ENCODE measurements at regions not wholly inside any gene's neighbourhood (a gene's known extent, or its start where the extent isn't known, plus 50 kb on each side); places are given as distances from the start of the nearest gene placed in this dataset.

DNA sequence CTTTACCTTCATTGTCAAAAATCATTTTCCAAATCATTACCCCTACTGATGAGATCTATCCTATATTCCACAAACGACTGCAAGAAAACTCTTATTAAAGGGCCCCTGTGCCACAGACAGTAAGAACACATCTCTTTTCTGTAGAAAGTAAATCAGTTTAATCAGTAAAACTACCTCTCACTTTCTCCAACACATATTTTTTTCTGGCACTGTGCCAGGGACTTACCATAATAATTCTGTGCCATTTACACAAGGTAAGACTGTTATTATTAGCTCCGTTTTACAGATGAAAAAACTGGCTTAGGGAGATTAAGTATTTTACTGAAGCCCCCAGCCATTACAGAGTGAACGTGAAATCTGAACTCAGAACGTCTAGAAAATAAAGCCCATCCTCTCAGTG, 587.0 kb upstream of the COX7C start:
- no peak for DNase-seq

DNA sequence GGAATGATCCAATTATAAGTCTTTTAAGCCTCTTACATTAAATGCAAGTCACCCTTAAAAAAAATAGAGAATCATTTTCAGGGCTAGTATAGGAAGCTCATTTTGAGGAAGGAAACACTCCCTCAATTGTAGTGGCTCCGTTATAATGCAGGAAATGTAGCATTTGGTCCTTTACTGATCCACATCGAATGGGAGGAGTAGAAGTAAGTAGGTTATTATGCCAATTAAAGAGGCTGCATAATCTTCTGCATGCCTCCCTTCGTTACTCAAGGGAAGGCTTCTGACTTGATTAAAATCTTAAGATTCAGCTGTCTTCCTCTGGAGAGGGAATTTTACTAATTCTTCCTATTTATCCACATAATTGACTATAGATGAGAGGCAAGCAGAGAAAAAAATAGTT, 579.2 kb upstream of the COX7C start:
- DNase-seq, result no peak

DNA sequence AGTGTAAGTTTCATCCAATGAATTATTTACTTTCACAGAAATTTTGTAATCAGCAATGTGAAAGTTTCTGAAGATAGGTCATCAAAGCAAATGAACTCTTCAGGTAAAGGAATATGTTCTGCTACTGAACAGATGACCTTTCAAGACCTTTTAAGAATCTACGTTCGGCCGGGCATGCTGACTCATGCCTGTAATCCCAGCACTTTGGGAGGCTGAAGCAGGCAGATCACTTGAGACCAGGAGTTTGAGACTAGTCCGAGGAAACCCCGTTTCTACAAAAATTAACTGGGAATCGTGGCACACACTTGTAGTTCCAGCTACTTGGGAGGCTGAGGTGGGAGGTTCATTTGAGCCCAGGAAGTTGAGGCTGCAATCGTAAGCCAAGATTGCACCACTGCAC, 578.4 kb upstream of the COX7C start:
- no peak for DNase-seq

- no peak for DNase-seq
These were observed 547.0 kb upstream of the COX7C start for GRCh38 chr5:86070719-86071118.

GRCh38 chr5:86074297-86074696, 543.4 kb upstream of the COX7C start:
- no peak for DNase-seq

DNA sequence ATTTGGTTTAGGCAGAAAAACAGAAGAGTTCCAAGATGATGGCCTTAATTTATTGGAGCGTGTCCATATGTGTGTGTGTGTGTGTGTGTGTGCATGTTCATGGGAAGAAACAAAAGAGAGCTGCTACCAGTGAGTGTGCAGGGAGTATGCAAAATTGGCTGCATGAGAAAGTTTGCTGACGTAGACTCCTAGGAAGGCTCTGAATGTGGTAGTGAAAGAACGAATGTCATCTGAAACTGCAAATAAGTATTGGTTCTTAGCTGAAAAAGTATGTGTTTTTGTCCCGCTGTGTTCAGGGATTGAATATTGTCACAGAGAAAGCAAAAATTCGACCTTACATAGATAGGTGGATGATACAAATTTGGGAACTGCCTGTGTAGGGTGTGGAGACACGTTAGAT, 542.6 kb upstream of the COX7C start:
- no peak for DNase-seq

DNA sequence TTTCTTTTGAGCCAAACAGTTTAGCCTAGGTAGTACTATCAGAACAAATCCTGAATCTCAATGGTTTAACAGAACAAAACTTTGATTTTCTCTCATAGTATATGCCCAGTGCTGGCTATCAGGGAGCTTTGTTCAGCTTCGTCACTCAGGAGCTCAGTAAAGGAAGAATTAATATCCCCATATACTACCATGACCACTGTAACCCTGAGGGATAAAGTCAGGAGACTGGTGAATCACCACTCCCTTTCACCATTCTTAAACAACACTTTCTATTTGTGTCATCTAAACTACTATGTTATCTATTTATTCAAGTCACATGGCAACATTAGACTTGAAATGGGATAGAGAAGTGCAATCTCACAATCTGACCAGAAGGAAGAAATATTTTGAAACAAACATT, 522.6 kb upstream of the COX7C start:
- DNase-seq, result no peak

GRCh38 chr5:86101966-86102365, 515.8 kb upstream of the COX7C start:
- no peak for DNase-seq

DNA sequence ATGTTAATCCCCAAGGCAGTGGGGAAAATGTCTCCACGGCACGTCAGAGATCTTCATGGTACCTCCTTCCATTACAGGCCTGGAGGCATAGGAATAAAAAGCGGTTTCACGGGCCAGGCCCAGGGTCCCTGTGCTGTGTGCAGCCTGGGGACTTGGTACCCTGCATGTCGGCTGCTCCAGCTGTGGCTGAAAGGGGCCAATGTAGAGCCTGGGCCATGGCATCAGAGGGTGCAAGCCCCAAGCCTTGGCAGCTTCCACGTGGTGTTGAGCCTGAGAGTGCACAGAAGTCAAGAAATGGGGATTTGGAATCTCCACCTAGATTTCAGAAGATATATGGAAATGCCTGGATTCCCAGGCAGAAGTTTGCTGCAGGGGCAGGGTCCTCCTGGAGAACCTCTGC, 508.9 kb upstream of the COX7C start:
- no peak for DNase-seq

- DNase-seq, result no peak
These were observed 505.5 kb upstream of the COX7C start for GRCh38 chr5:86112249-86112648.

DNA sequence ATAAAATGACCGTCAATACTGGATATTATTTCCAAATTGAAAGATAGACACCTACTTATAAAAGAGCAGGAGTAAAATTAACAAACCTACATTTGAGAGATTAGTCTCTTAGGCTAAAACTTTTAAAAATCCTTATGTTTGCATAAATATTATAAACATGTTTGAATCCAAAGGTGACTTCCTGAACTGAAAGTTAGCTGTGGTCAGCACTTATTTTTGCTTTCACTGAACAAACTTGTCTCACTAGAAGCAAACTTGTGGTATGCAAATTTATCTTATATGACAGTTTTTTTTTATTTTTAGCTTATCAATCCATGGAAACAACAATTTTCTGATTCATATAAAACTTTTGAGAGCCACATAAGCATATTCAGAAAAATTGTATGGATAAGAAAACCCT, 502.6 kb upstream of the COX7C start:
- DNase-seq, result no peak

GRCh38 chr5:86118542-86118941, 499.2 kb upstream of the COX7C start:
- DNase-seq, result no peak

DNA sequence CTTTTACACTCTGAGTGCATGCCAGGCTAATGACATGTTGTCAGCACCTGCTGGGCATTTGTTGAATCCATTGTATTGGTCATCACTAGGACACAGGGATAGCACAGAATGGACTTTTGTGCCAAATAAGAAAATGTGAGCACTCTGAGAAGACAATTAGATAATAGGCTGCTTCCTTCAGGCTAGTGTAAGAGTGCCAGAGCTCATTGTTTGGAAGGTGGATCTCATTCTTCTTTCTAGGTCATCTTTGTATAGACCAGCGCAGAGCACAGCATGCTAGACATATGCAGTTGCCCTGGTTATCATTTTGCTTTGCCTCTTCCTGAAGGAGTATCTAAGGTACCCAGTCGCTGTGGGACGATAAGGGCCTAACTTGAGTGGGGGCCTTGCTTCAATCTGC, 493.4 kb upstream of the COX7C start:
- DNase-seq, result no peak

DNA sequence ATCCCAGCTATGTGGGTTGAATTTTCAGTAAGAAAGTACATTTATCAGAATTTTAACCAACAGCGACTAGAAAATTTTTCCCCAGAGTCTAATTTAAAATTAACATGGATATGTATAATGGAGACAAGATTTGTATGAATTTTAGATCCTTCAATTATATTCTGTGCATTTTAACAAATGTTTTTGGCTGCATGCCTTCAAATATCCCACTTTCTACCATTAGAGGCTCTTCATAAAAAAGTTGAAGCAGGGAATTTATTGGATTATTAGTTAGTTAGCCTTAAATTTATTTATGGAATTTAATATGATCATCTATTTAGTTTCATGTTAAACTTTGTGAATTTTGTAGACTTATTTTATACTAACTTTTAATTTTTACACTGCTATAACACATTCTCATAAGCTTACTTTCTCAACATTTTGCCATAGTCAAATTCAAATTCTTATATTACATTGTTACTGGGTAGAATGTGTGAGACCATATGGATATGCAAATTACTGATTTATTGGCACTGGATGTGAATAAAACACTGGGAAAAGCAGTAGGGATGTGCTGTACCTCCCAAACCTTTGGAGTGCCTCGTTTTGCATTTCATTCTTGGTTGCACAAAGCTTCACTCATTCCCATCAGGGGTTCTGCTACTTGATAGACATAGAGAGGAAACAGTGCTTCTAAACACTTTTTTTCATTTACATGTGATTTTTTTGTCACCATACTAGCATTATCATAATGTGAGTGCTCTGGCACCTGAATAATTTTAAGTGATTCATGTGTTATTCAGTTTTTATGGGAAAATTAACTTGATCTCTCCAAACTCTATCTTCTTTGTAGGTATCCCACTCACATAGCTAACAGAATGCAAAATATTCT, 491.8 kb upstream of the COX7C start:
- DNase-seq, result no peak

DNA sequence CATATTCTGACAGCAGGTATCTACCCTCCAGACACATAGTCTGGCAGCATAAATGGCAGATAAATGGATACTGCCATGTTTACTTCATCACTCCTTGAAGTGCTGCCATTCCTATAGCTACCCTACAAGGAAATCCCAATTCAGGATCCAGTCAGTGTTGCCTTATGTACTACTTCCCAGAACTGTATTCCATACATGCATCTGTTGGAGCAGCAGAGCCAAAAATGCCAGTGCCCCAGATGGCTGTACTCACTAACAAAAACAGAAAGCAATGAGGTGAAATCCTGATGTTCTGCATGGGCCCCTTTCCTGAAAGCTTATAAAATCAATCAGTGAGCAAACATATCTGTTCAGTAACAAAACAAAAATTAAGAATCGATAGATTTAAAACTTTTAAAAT, 490.0 kb upstream of the COX7C start:
- no peak for DNase-seq

- DNase-seq, result no peak
These were observed 488.7 kb upstream of the COX7C start for GRCh38 chr5:86129009-86129408.

- no peak for DNase-seq
These were observed 480.4 kb upstream of the COX7C start for GRCh38 chr5:86137297-86137696.

DNA sequence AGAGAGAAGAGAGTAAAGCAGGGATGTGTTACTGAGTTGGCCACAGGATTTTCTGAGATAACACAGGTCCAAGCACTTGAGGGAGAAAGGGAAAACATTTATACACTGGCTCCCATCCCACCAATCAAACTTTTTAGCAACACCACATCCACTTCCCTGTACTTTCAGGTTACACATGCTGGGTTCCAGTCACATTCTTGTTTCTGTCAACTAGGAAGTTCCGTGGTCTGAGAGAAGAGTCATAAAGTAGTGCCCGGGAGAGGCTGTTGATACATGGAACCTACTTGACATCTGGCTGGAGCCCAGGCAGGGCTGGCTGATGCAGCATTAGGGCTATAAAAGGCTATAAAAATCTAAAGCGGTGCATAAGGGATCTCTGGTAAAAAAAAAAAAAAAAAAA, 473.9 kb upstream of the COX7C start:
- DNase-seq, result no peak

DNA sequence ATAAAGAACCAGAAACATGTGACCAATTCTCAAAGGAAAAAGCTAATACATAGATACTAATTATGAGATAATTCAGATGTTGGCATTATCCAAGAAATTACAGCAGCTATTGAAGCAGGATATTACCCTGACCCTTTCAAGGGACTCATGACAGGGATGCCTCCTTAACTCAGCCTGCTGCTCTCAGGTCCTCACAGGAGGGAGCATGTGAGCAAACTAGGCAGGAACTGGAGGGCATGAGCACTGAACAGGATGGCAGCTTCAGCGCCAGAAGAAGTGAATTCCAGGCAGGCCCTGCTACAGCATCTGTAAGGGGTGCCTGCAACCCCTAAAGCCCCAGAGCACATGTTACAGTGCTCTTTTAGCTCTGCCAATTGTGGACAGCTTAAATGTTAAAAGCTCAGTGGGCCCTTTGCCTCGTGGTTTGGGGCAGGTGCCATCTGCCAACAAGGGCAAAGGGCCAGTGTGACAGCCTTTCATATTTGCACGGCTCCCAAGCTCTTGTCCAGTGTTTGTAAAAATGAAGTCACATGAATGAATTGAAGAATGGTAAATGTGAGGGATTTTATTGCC, 464.7 kb upstream of the COX7C start:
- no peak for DNase-seq

GRCh38 chr5:86155796-86156195, 461.9 kb upstream of the COX7C start:
- DNase-seq, result no peak

DNA sequence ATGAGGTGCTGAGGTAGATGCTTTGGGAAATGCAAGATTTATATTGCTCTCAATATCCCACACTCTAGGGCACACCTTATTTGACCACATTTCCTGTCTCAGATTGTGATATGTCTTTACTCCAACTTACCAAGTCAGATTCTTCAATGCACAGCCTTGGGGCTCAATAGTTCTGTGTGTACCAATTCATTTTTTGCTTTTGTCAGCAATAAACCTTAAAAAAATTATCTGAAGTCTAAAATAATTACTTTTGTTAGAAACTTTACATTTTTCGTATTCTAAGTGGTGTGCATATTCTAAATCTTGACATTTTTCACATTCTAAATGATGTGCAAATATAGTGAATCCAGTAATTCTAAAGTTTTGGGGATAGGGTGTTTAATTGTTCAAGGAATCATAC, 447.5 kb upstream of the COX7C start:
- DNase-seq, result no peak

- no peak for DNase-seq
These were observed 442.5 kb upstream of the COX7C start for GRCh38 chr5:86175224-86175623.

DNA sequence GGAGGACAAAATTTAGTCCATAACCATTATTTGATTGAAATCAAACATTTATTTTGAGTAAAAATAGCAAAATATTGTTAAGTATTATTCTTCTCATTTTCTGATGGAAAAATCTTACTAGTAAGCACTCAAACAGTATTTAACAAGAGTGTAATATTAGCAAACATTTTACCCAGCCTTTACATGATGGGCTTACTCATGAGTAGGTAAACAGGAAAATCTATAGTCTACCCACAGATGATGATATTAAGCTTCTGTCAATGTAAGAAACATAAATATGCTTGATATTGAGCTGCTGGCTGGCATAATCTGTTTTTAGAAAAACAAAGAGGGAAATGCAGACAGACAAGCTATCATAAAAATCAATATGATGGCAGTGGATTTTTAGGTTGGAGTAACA, 418.5 kb upstream of the COX7C start:
- DNase-seq, result no peak

DNA sequence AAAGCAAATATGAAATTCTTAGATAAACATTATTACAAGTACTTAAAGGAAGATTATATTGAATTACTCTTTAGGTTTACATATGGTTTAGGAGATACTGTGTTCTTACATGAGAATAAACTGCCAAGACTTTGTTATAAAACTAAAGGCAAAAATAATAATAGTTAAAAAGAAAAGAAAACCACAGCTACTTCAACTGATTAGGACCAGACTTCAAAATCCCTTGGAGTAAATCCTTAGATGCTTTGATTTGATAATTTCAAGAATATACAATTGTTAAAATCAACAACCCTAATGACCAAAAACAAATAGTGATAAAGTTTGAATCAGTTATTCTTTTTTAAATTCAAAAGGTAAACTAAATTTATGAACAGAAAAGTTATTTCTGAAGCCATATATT, 389.6 kb upstream of the COX7C start:
- DNase-seq, result no peak
